Activated CD8-positive, alpha-beta T cell treated with anti-CD3 and anti-CD28 coated beads, Interleukin-2, amount 10 ng/mL, durations not matched to agents 7 days and 5 days (primary cell): ENCODE measurements at regions not wholly inside any gene's neighbourhood (a gene's known extent, or its start where the extent isn't known, plus 50 kb on each side); places are given as distances from the start of the nearest gene placed in this dataset.

Source experiments
- ATAC-seq: fragments of 150-1000 bp; cut with Tn5 transposase; one replicate; pipeline ENCODE4 v1.10.0; 2021; ENCODE audit warnings: moderate library complexity
- CTCF ChIA-PET: fragments of 350-600 bp; sonication (Branson Sonifier 250); formaldehyde crosslinking; loops from one replicate; lab custom pipeline; 2021; ENCODE audit warnings: antibody characterized with exemption; lab: Charles Lee
- POLR2A ChIA-PET: fragments of 350-600 bp; sonication (Branson Sonifier 250); formaldehyde crosslinking; loops from one replicate; lab custom pipeline; 2021; ENCODE audit warnings: antibody characterized with exemption; lab: Charles Lee
- DNase-seq: peaks from one replicate; pipeline ENCODE4 v3.0.0-alpha.2; 2020
- H3K27ac Mint-ChIP-seq: one replicate; pipeline ENCODE4 v1.8.0; 2021; ENCODE audit warnings: mild to moderate bottlenecking, mixed read lengths
- H3K27me3 Mint-ChIP-seq: one replicate; pipeline ENCODE4 v1.8.0; 2021; ENCODE audit warnings: low read depth, mixed read lengths
- H3K36me3 Mint-ChIP-seq: one replicate; pipeline ENCODE4 v1.8.0; 2021; ENCODE audit warnings: low read depth, mixed read lengths
- H3K4me1 Mint-ChIP-seq: one replicate; pipeline ENCODE4 v1.8.0; 2021; ENCODE audit warnings: low read depth, mixed read lengths
- H3K4me3 Mint-ChIP-seq: one replicate; pipeline ENCODE4 v1.8.0; 2021; ENCODE audit warnings: mild to moderate bottlenecking, mixed read lengths
- H3K9me3 Mint-ChIP-seq: one replicate; pipeline ENCODE4 v1.8.0; 2022; ENCODE audit warnings: mixed read lengths; ENCODE audit not compliant: insufficient read depth

DNA sequence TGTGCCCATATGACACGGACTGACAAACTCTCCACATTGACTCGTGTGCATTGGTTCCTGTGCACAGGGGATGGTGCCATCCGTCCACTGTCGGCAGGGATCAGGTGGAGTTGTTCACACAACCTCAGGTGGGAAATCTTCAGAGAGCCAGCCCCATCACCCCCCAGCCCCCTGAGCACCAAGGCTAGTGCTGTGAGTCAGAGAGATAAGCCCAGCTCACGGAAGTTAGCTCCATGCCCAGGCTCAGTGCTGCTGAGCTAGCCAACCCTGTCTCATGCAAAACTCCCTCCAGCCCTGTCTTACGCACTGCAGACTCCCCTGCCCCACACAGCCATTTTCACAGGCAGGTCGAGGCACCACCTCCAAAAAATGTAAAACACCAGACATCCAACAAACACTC lies 139.0 kb upstream of the NGF start:
- Mint-ChIP-seq H3K27me3 (no peaks in the 10 kb centered on the region), H3K36me3 (no peaks in the 10 kb centered on the region), H3K9me3 (no peaks in the 10 kb centered on the region), H3K4me3 (no peak overlapping the region), H3K27ac (no peak overlapping the region), H3K4me1 (no peaks in the 10 kb centered on the region)
- POLR2A ChIA-PET, result no interaction called here
- CTCF ChIA-PET, result no interaction called here
- DNase-seq (no peak), ATAC-seq (no peak)

DNA sequence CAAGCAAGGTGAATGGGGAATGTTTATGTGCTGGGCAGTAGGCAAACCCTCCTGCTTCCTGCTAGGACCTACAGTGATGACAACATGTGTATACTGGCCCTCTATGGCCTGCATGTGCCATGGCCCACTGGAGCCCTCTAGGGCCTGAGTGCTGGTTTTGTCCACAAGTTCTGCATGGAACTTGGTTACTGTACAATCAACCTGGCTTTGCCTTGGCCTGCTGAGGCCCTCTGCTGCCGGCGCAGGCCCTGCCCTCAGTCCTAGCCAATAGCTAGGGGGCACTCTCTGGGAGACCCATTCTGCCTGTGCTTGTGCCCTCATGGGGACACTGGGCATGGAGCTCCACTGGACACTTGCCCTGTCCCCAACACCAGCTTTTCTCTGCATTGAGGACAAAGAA lies 138.6 kb upstream of the NGF start:
- Mint-ChIP-seq H3K4me1 (no peaks in the 10 kb centered on the region), H3K36me3 (no peaks in the 10 kb centered on the region), H3K27ac (no peak overlapping the region), H3K4me3 (no peak overlapping the region), H3K9me3 (no peaks in the 10 kb centered on the region), H3K27me3 (no peaks in the 10 kb centered on the region)
- CTCF ChIA-PET, result no interaction called here
- POLR2A ChIA-PET, result no interaction called here
- ATAC-seq (no peak), DNase-seq (no peak)

DNA sequence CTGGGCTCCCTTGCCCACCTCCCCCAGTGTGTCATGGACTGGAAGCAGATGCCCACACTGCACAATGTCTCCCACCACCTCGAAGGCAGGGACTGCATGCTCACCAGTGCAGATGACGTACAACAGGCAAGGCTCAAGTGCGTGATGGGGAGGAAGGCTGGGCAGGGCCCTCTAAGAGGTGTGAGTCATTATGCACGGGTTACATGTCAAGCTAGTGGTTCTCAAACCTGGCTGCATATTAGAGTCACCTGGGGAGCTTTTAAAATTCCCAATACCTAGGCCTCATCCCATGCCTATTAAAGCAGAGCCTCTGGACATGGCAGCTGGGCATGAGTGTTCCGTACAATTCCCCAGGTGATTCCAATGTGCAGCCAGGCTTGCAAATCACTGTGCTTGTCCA lies 137.9 kb upstream of the NGF start:
- H3K9me3 Mint-ChIP-seq, result no peaks in the 10 kb centered on the region
- no peak for ATAC-seq
- no peaks in the 10 kb centered on the region for H3K36me3 Mint-ChIP-seq
- DNase-seq, result no peak
- ChIA-PET CTCF (no interaction called here), POLR2A (no interaction called here)
- no peaks in the 10 kb centered on the region for H3K4me1 Mint-ChIP-seq
- no peaks in the 10 kb centered on the region for H3K27me3 Mint-ChIP-seq
- H3K4me3 Mint-ChIP-seq, result no peak overlapping the region
- H3K27ac Mint-ChIP-seq, result no peak overlapping the region

DNA sequence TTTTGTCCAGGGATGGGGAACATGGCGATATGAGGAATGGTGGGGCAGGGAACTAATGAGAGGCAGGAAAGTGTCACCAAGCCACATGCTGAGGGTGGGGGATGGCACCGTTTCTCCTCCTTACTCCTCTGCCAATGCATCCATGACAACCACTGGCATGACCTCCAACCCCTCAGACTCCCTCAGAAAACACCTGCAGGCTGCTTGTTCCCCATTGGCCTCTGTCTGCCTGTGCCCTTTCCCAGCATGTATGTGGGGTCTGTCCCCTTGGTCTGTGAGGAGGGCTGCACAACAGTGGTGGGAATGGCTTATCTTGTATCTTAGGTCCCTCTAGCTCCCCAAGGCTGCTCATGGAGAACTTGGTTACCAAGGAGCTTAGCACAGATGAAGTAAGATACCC lies 137.2 kb upstream of the NGF start:
- no peak for ATAC-seq
- DNase-seq, result no peak
- ChIA-PET CTCF (no interaction called here), POLR2A (no interaction called here)
- H3K9me3 Mint-ChIP-seq, result no peaks in the 10 kb centered on the region
- no peaks in the 10 kb centered on the region for H3K36me3 Mint-ChIP-seq
- no peak overlapping the region for H3K4me3 Mint-ChIP-seq
- H3K27me3 Mint-ChIP-seq, result no peaks in the 10 kb centered on the region
- H3K27ac Mint-ChIP-seq, result no peak overlapping the region
- peaks cover 4% of the 10 kb centered on the region for H3K4me1 Mint-ChIP-seq

DNA sequence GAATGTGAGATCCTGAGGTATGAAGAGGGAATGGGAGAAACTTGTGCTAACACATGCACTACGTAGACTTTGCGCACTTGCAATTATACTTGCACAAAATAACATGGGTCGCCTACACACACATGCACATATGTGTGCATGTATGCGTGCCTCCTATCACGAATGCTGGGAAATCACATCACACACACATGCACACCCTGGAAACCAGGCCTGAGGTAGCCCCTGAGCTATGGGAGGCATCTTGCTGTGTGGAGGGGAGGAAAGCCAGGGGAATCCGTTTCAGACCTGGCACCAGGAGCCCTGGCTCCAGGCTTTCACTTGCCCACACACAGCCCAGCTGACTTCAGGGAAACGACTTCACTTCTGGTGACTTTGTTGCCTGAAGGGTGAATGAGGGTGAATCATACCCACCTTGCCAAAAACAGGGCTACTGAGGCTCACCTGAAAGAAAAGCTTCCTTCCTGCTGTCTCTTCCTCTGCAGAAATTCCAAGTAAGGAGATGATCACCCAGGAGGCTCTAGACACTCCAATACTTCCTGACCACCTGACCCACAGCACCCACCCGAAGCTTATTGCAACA lies 136.0 kb upstream of the NGF start:
- Mint-ChIP-seq H3K4me1 (peaks cover 9% of the 10 kb centered on the region), H3K36me3 (no peaks in the 10 kb centered on the region), H3K27ac (no peak overlapping the region), H3K9me3 (no peaks in the 10 kb centered on the region), H3K27me3 (no peaks in the 10 kb centered on the region), H3K4me3 (no peak overlapping the region)
- ATAC-seq (no peak), DNase-seq (no peak)
- ChIA-PET CTCF (no interaction called here), POLR2A (no interaction called here)

DNA sequence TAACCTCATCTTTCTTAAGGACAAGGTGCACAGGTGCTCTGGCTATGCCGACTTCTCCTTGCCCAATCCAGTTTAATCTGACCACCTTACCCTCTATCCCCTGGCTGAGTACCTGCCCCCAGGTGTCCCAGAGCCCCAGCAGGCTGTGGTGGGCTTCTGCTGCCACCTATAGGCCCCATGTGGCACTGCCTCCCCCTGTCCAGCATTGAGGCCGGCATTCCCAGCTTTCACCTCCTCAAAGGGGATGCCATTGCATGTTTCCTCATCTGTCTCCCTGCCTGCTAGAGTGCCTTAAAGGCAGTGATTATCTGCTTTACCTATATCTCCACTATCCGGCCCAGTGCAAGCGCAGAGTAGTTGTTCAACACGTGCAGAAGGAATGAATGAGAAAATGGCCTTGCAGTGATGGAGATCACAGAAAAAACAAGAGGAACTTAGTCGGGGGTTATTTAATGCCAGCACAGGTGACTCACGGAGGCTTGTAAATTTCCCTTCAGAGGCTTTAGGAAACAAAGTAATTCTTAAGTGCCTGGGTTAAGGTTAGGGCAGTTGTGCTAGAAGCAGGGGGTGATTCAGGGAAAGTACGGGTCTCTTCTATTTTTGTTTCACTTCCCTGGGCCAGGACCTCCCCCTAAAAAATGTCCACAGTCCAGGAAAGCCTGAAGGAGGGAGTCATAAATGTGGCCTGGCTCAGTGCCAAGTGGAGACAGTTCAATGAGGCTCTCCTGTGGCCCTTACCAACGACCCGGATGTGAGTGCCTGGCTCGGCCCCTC lies 131.8 kb upstream of the NGF start:
- no peaks in the 10 kb centered on the region for H3K9me3 Mint-ChIP-seq
- DNase-seq, result peak; percentile 30
- no peaks in the 10 kb centered on the region for H3K27me3 Mint-ChIP-seq
- CTCF ChIA-PET, result interaction anchor here (1.3 to 3.2 kb wide), 4 partner anchors 327 to 549 kb away, joined by 3 to 27 read pairs (median 4); no protein-coding TSS in a partner anchor
- no peaks in the 10 kb centered on the region for H3K36me3 Mint-ChIP-seq
- POLR2A ChIA-PET, result no interaction called here
- no peak overlapping the region for H3K4me3 Mint-ChIP-seq
- H3K4me1 Mint-ChIP-seq, result peaks cover 9% of the 10 kb centered on the region
- no peak overlapping the region for H3K27ac Mint-ChIP-seq
- no peak for ATAC-seq

DNA sequence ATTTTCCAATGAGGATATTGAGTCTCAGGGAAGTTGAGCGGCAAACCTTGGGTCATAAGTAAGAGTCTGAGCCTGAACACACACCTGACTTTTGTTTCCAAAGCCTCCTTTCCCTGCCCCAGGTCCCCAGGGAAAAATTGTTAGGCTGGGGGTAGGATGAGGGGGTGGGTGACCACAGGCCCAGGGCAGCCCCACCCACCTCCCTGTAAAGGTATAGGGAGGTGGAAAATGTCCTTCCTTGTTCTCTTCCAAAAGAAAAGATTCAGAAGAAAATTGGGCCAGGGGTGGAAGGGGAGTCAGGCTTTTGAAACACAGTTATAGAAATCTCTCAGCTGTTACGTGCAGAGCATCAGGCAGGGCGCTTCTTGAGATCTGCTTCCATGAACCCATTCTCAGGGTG lies 129.7 kb upstream of the NGF start:
- DNase-seq (no peak), ATAC-seq (no peak)
- Mint-ChIP-seq H3K36me3 (no peaks in the 10 kb centered on the region), H3K4me3 (no peak overlapping the region), H3K27ac (no peak overlapping the region), H3K9me3 (no peaks in the 10 kb centered on the region), H3K27me3 (no peaks in the 10 kb centered on the region), H3K4me1 (peaks cover 9% of the 10 kb centered on the region)
- CTCF ChIA-PET, result interaction anchor here (0.6 to 1.8 kb wide), 2 partner anchors 107 to 330 kb away, joined by 3 to 4 read pairs; no protein-coding TSS in a partner anchor
- POLR2A ChIA-PET, result no interaction called here

DNA sequence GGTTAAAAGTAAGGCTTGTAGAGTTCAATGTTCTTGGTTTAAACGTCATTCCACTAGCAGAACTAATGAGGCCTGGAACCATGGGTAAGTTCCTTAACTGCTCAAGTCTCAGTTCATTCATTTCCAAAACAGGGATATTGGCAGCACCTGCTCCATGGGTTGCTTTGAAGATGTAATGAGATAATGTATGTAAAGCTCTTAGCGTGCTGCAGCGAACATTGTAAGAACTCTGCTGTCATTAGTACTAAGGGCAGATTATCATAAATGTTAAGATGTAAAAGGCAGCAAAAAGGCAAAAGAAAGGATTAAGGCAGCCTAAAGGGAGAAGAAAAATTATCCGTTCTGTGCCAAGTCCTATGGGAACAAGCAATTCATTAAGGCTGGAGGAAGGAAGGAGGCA lies 129.1 kb upstream of the NGF start:
- no peaks in the 10 kb centered on the region for H3K36me3 Mint-ChIP-seq
- H3K4me3 Mint-ChIP-seq, result no peak overlapping the region
- ATAC-seq (no peak), DNase-seq (no peak)
- no peak overlapping the region for H3K27ac Mint-ChIP-seq
- no peaks in the 10 kb centered on the region for H3K9me3 Mint-ChIP-seq
- ChIA-PET CTCF (interaction anchor here (1.8 kb wide), 1 partner anchor 329 kb away, joined by 4 read pairs; no protein-coding TSS in a partner anchor), POLR2A (no interaction called here)
- peaks cover 9% of the 10 kb centered on the region for H3K4me1 Mint-ChIP-seq
- H3K27me3 Mint-ChIP-seq, result no peaks in the 10 kb centered on the region

DNA sequence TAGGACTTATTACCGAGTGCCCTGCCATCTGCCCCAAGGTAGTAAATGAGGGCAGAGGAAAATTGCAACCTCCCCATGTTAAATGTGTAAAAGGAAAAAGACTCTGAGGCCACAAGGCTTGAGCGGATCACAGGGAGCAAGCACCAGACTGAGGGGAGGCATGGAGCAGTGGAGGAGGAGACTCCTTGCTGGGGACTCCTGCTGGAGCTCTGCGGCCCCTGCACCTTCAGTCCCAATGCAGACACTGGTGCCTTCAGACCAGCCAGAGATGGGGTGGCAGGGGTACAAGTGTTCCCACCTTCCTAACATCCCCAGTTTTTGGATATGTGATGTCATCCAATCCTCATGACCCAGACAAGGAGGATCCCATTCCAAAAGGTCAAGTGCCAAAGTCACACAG lies 128.4 kb upstream of the NGF start:
- ChIA-PET CTCF (interaction anchor here (1.8 kb wide), 1 partner anchor 328 kb away, joined by 4 read pairs; no protein-coding TSS in a partner anchor), POLR2A (no interaction called here)
- ATAC-seq (no peak), DNase-seq (no peak)
- Mint-ChIP-seq H3K9me3 (no peaks in the 10 kb centered on the region), H3K27ac (no peak overlapping the region), H3K36me3 (no peaks in the 10 kb centered on the region), H3K4me3 (no peak overlapping the region), H3K4me1 (peaks cover 9% of the 10 kb centered on the region), H3K27me3 (no peaks in the 10 kb centered on the region)

DNA sequence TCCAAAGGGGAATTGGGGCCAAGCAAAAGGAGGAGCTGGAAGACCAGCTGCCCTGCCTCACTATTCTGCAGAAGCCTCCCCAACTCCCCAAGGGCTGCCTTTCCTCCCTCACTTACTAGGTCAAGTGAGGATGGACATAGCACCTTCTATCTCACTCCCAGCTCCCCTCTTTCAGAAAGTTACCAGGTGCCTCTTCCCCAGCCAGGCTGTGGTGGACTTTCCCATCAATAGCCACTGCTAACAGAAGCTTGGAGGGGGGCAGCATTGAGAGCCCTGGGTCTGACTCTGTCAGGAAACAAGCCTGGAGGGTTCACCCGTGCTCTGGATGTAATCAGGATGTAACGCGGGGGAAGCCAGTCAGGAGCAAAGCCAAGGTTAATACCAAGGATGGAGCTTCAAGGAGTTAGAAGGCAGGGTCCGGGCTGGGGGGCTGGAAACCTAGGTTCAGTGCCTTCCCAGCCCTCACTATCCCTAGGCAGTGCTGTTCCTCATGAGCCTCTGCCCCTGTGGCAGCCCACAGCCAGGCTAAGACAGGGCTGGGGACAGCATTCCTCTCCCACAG lies 127.8 kb upstream of the NGF start:
- DNase-seq (no peak), ATAC-seq (no peak)
- ChIA-PET POLR2A (no interaction called here), CTCF (no interaction called here)
- Mint-ChIP-seq H3K4me1 (peaks cover 9% of the 10 kb centered on the region), H3K27me3 (no peaks in the 10 kb centered on the region), H3K36me3 (no peaks in the 10 kb centered on the region), H3K27ac (no peak overlapping the region), H3K9me3 (no peaks in the 10 kb centered on the region), H3K4me3 (no peak overlapping the region)

DNA sequence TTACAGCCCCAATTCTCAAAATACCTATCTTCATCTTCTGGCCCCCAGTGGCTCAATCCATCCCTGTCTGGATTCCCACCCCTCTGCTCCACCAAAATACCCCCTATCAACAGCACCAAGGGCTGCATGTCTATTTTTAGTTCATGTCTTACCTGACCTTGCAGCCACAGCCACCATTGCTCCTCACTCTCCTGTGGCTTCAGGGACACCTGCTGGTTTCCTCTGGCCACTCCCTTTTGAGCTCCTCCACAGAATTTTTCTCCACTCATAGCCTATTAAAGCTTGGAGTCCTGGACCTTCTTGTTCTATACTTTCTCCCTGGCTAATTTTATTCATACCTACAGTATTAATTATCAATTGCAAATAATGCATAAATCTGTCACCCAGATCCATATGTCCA lies 125.3 kb upstream of the NGF start:
- no peak for ATAC-seq
- POLR2A ChIA-PET, result no interaction called here

DNA sequence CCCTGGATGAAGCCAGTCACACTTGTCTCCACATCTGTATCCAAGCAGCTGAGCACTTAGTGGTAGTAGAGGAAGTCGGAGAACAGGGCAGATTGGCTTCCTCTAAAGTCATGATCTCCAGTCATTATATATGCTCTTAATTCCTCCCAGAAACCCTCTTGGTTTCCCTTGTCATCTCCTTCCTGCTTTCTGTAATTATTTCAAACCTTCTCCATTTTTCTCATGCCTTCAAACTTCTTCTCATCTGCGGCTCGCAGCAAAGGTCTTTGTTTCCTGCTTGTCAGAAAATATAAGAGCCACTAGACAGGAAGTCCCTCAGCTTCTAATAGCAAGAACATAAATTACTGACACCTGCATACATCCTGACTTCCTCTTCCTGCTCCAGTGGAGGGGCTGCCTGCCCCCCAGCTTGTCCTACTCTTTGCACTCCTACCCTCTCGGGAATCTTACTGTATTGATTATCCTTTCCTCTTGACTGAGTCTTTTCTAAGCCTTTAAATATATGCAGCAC lies 124.6 kb upstream of the NGF start:
- CTCF ChIA-PET, result no interaction called here
- DNase-seq (no peak), ATAC-seq (no peak)
- Mint-ChIP-seq H3K4me3 (no peak overlapping the region), H3K27me3 (no peaks in the 10 kb centered on the region), H3K27ac (no peak overlapping the region), H3K9me3 (no peaks in the 10 kb centered on the region), H3K36me3 (no peaks in the 10 kb centered on the region), H3K4me1 (no peaks in the 10 kb centered on the region)
- POLR2A ChIA-PET, result interaction anchor here (0.7 kb wide), 1 partner anchor 215 kb away, joined by 5 read pairs; no protein-coding TSS in a partner anchor

More for the DNA sequence above, 125.3 kb upstream of the NGF start:
- CTCF ChIA-PET, result no interaction called here
- no peaks in the 10 kb centered on the region for H3K27me3 Mint-ChIP-seq
- DNase-seq, result no peak
- H3K27ac Mint-ChIP-seq, result no peak overlapping the region
- H3K36me3 Mint-ChIP-seq, result no peaks in the 10 kb centered on the region
- H3K9me3 Mint-ChIP-seq, result no peaks in the 10 kb centered on the region
- no peaks in the 10 kb centered on the region for H3K4me1 Mint-ChIP-seq
- no peak overlapping the region for H3K4me3 Mint-ChIP-seq
